ENCODE measurements at regions not wholly inside any gene's neighbourhood (a gene's known extent, or its start where the extent isn't known, plus 50 kb on each side); places are given as distances from the start of the nearest gene placed in this dataset.

DNA sequence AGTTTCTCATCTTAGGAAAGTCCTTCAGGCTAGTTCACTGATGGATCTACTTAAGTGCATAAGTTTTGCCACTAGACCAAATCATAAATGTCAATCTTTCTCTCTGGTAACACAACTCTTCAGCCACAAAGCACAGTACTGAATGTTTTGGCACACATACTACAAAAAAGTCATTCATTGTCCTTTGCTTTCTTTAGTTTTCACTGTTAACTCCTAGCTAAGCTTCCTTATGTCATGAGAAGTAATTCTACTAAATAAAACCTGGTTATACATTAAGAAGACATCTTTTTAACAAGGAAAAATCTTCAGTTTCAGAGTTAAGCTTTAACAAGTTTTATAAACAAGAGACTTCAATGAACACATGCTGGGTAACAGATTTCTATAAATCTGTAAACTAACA, 379.2 kb upstream of the NFIA start:
- TF ChIP-seq CTCF (IDR thresholded peaks at IDR 0.05) (no peak), POLR2A (IDR thresholded peaks at IDR 0.05) (no peak), POLR2AphosphoS5 (IDR thresholded peaks at IDR 0.05) (no peak)

All from breast epithelium (tissue), 3 donors.